Fibroblast of peridontal ligament (primary cell): ENCODE measurements at regions not wholly inside any gene's neighbourhood (a gene's known extent, or its start where the extent isn't known, plus 50 kb on each side); places are given as distances from the start of the nearest gene placed in this dataset.
"Not testable (repeated sequence)": the region's sequence is repeated elsewhere in the genome, so short reads cannot be mapped to it uniquely, and the experiment has no call there.

Source experiments
- DNase-seq: peaks from one replicate; pipeline ENCODE4 v3.0.0-alpha.2; 2010; ENCODE audit errors: extremely low read depth

- no peak for DNase-seq
Measured at GRCh38 chr7:121744877-121745276, 128.1 kb upstream of the PTPRZ1 start.

GRCh38 chr7:121744319-121744718 is 128.6 kb upstream of the PTPRZ1 start:
- no peak for DNase-seq

GRCh38 chr7:121741896-121742295 is 131.1 kb upstream of the PTPRZ1 start:
- DNase-seq, result no peak

GRCh38 chr7:121739465-121739864 is 133.5 kb upstream of the PTPRZ1 start:
- DNase-seq, result no peak

GRCh38 chr7:121730869-121731268 is 142.1 kb upstream of the PTPRZ1 start:
- DNase-seq, result no peak

- DNase-seq, result no peak
Measured at GRCh38 chr7:121714559-121715303, 158.2 kb upstream of the PTPRZ1 start.

- DNase-seq, result not testable (repeated sequence)
Measured at GRCh38 chr7:121712961-121713360, 160.0 kb upstream of the PTPRZ1 start.

GRCh38 chr7:121697731-121698316 is 175.1 kb upstream of the PTPRZ1 start:
- DNase-seq, result no peak

GRCh38 chr7:121696954-121697353 is 176.0 kb upstream of the PTPRZ1 start:
- DNase-seq, result no peak

GRCh38 chr7:121689749-121690148 is 183.2 kb upstream of the PTPRZ1 start:
- DNase-seq, result no peak

GRCh38 chr7:121681700-121682099 is 191.3 kb upstream of the PTPRZ1 start:
- DNase-seq, result no peak

GRCh38 chr7:121676168-121676567 is 196.8 kb upstream of the PTPRZ1 start:
- no peak for DNase-seq

- not testable (repeated sequence) for DNase-seq
Measured at GRCh38 chr7:121674455-121674854, 198.5 kb upstream of the PTPRZ1 start.

GRCh38 chr7:121669144-121669543 is 203.8 kb upstream of the PTPRZ1 start:
- DNase-seq, result no peak

GRCh38 chr7:121666306-121666705 is 206.7 kb upstream of the PTPRZ1 start:
- no peak for DNase-seq

- DNase-seq, result no peak
Measured at GRCh38 chr7:121643320-121643719, 229.6 kb upstream of the PTPRZ1 start.

GRCh38 chr7:121639705-121640104 is 233.3 kb upstream of the PTPRZ1 start:
- DNase-seq, result no peak

GRCh38 chr7:121638286-121638685 is 234.7 kb upstream of the PTPRZ1 start:
- DNase-seq, result no peak

- no peak for DNase-seq
Measured at GRCh38 chr7:121634356-121634755, 238.2 kb upstream of the FAM3C start.

GRCh38 chr7:121633186-121633585 is 237.1 kb upstream of the FAM3C start:
- no peak for DNase-seq

- DNase-seq, result peak; percentile 6
Measured at GRCh38 chr7:121624958-121625357, 228.8 kb upstream of the FAM3C start.

GRCh38 chr7:121623130-121623872 is 227.2 kb upstream of the FAM3C start:
- no peak for DNase-seq

GRCh38 chr7:121621937-121622336 is 225.8 kb upstream of the FAM3C start:
- DNase-seq, result peak; percentile 9
